Suprapubic skin (tissue), 4 donors: ENCODE measurements at regions not wholly inside any gene's neighbourhood (a gene's known extent, or its start where the extent isn't known, plus 50 kb on each side); places are given as distances from the start of the nearest gene placed in this dataset.

Experiments used
- CTCF ChIP-seq, 2 donors: fragments of 200-600 bp in 1 of 2; fragments of 450-650 bp in 1 of 2; sonication (generic) in 1 of 2; IDR thresholded peaks; one replicate each; pipeline ENCODE4 v1.5.1; 2016 to 2019; ENCODE audit warnings: antibody characterized with exemption in 2 of 2, mild to moderate bottlenecking in 1 of 2, moderate library complexity in 1 of 2
- EP300 ChIP-seq: sonication (generic); formaldehyde crosslinking; IDR thresholded peaks from one replicate; pipeline ENCODE4 v1.6.1; 2017; ENCODE audit warnings: antibody characterized with exemption
- POLR2A ChIP-seq, 2 donors: fragments of 450-650 bp; IDR thresholded peaks; one replicate each; pipeline ENCODE4 v1.6.1; 2017; ENCODE audit warnings: antibody characterized with exemption in 2 of 2, mild to moderate bottlenecking in 2 of 2, moderate library complexity in 2 of 2
- POLR2AphosphoS5 ChIP-seq, 3 donors: sonication (generic); formaldehyde crosslinking; IDR thresholded peaks; one replicate each; pipeline ENCODE4 v1.6.1; 2017; ENCODE audit warnings: antibody characterized with exemption in 3 of 3

GRCh38 chr5:67435032-67435431, 238.4 kb upstream of the CD180 start:
- no peak for TF ChIP-seq CTCF (IDR thresholded peaks at IDR 0.05)
- TF ChIP-seq POLR2A (IDR thresholded peaks at IDR 0.05), result no peak
- TF ChIP-seq POLR2AphosphoS5 (IDR thresholded peaks at IDR 0.05), result no peak
- TF ChIP-seq EP300, result no peak
